H1 (cell line): ENCODE measurements at regions not wholly inside any gene's neighbourhood (a gene's known extent, or its start where the extent isn't known, plus 50 kb on each side); places are given as distances from the start of the nearest gene placed in this dataset.
A peak's percentile ranks its signal among the peaks of the same experiment; 100 is the strongest.

ENCODE experiments used
- CHD7 ChIP-seq: fragments of 300-600 bp; sonication (generic); IDR thresholded peaks from 2 replicates; pipeline ENCODE4 v1.7.1; 2012; ENCODE audit warnings: low read length, moderate library complexity, mild to moderate bottlenecking, inconsistent platforms; ENCODE audit not compliant: insufficient replicate concordance
- CREB1 ChIP-seq: IDR thresholded peaks from 2 replicates; pipeline ENCODE4 v1.6.1; 2012; ENCODE audit warnings: inconsistent platforms
- EP300 ChIP-seq, 2 experiments: IDR thresholded peaks; 1 replicate in 1 of 2; 2 replicates in 1 of 2; pipeline ENCODE4 v1.6.1; 2011 to 2012; ENCODE audit warnings: low read depth in 2 of 2, low read length in 2 of 2, mild to moderate bottlenecking in 2 of 2, borderline replicate concordance in 1 of 2, inconsistent platforms in 1 of 2, moderate library complexity in 1 of 2
- NANOG ChIP-seq: IDR thresholded peaks from 2 replicates; pipeline ENCODE4 v1.6.1; 2011; ENCODE audit warnings: low read length, low read depth, mild to moderate bottlenecking, inconsistent platforms; ENCODE audit not compliant: insufficient read depth, poor library complexity, severe bottlenecking
- POLR2A ChIP-seq, 2 experiments: IDR thresholded peaks; 1 replicate in 1 of 2; 2 replicates in 1 of 2; pipeline ENCODE4 v1.6.1; 2011; ENCODE audit warnings: low read depth in 2 of 2, low read length in 2 of 2, mild to moderate bottlenecking in 2 of 2; ENCODE audit errors: control extremely low read depth in 1 of 2
- RXRA ChIP-seq: IDR thresholded peaks from 2 replicates; pipeline ENCODE4 v1.6.1; 2011; ENCODE audit warnings: low read depth, mild to moderate bottlenecking, low read length, moderate library complexity; ENCODE audit not compliant: insufficient read depth
- SAP30 ChIP-seq: fragments of 300-600 bp; sonication (generic); IDR thresholded peaks from 2 replicates; pipeline ENCODE4 v1.7.1; 2012; ENCODE audit warnings: low read length, moderate library complexity, mild to moderate bottlenecking, inconsistent platforms; ENCODE audit not compliant: insufficient read depth, insufficient replicate concordance
- SIRT6 ChIP-seq: IDR thresholded peaks from one replicate; pipeline ENCODE4 v1.7.1; 2012; ENCODE audit warnings: low read length, inconsistent platforms
- TBP ChIP-seq: IDR thresholded peaks from 2 replicates; pipeline ENCODE4 v1.6.1; 2011; ENCODE audit warnings: low read depth, low read length, improper control_type of control experiment
- TCF12 ChIP-seq: IDR thresholded peaks from 2 replicates; pipeline ENCODE4 v1.6.1; 2011; ENCODE audit warnings: low read depth, mild to moderate bottlenecking, low read length
- YY1 ChIP-seq: IDR thresholded peaks from 2 replicates; pipeline ENCODE4 v1.6.1; 2011; ENCODE audit warnings: low read depth, mild to moderate bottlenecking, low read length

- peak; percentile 66 for TF ChIP-seq CHD7
- TF ChIP-seq NANOG: peak; percentile 82
- no peak for TF ChIP-seq POLR2A (IDR thresholded peaks at IDR 0.05; ENCODE audit: control extremely low read depth in 1 of 2, low read depth in 2 of 2, low read length in 2 of 2)
- no peak for TF ChIP-seq EP300 (IDR thresholded peaks at IDR 0.05; ENCODE audit: borderline replicate concordance in 1 of 2, low read depth in 2 of 2, low read length in 2 of 2)
- TF ChIP-seq RXRA: no peak
- peak; percentile 92 for TF ChIP-seq YY1
- TF ChIP-seq TBP: no peak
- TF ChIP-seq CREB1: no peak
- TF ChIP-seq TCF12: peak; percentile 82; the same call in 1 of the 2 replicates
- no peak for TF ChIP-seq SIRT6
- peak; percentile 43 for TF ChIP-seq SAP30
These were observed 255.0 kb upstream of the SP8 start (continued) for GRCh38 chr7:21041666-21042065.
